ENCODE measurements at regions not wholly inside any gene's neighbourhood (a gene's known extent, or its start where the extent isn't known, plus 50 kb on each side); places are given as distances from the start of the nearest gene placed in this dataset.
"Not testable (repeated sequence)": the region's sequence is repeated elsewhere in the genome, so short reads cannot be mapped to it uniquely, and the experiment has no call there.

DNA sequence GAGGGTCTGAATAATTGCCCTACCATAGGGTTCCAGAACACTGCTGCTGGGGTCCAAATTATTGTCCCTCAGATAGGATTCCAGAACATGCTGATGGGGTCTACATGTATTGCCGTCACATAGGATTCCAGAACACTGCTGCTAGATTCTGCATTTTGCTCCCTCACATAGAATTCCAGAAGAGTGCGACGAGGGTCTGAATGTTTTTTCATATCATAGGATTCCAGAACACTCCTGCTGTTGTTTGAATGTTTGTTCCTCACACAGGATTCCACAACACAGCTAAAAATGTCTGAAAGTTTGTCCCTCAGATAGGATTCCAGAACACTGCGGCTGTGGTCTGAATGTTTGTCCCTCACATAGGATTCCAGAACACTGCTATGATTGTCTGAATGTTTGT is 198.1 kb downstream of the FOXD4L6 start:
- DNase-seq (ENCODE audit: low read depth in 2 of 2) = not testable (repeated sequence)

DNA sequence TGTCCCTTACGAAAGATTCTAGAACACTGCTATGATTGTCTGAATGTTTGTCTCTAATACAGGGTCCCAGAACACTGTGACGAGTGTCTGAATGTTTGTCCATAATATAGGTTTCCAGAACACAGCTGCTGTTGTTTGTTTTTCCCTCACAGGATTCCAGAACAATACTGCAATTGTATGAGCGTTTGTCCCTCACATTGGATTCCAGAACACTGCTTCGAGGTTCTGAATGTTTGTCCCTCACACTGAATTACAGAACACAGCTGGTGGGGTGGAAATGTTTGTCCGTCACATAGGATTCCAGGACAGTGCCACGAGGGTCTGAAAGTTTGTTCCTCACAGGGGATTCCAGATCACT is 199.0 kb downstream of the FOXD4L6 start:
- not testable (repeated sequence) for DNase-seq (ENCODE audit: low read depth in 2 of 2)

DNA sequence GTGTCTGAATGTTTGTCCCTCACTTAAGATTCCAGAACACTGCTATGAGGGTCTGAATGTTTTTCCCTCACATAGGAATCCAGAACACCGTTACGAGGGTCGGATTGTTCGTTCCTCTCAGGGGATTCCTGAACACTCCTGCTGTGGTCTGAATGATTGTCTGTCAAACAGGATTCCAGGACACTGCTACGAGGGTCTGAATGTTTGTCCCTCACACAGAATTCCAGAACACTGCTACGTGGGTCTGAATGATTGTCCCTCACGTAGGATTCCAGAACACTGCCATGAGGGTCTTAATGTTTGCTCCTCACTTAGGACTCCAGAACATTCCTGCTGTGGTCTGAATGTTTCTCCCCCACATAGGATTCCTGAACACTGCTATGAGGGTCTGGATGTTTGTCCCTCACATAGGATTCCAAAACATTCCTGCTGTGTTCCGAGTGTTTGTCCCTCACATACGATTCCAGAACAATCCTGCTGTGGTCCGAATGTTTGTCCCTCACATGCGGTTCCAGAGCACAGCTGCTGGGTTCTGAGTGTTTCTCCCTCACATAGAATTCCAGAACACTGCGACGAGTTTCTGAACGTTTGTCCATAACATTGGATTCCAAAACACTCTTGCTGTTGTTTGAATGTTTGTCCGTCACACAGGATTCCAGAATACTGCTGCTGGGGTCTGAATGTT is 199.5 kb downstream of the FOXD4L6 start:
- DNase-seq (ENCODE audit: low read depth in 2 of 2) = no peak

DNA sequence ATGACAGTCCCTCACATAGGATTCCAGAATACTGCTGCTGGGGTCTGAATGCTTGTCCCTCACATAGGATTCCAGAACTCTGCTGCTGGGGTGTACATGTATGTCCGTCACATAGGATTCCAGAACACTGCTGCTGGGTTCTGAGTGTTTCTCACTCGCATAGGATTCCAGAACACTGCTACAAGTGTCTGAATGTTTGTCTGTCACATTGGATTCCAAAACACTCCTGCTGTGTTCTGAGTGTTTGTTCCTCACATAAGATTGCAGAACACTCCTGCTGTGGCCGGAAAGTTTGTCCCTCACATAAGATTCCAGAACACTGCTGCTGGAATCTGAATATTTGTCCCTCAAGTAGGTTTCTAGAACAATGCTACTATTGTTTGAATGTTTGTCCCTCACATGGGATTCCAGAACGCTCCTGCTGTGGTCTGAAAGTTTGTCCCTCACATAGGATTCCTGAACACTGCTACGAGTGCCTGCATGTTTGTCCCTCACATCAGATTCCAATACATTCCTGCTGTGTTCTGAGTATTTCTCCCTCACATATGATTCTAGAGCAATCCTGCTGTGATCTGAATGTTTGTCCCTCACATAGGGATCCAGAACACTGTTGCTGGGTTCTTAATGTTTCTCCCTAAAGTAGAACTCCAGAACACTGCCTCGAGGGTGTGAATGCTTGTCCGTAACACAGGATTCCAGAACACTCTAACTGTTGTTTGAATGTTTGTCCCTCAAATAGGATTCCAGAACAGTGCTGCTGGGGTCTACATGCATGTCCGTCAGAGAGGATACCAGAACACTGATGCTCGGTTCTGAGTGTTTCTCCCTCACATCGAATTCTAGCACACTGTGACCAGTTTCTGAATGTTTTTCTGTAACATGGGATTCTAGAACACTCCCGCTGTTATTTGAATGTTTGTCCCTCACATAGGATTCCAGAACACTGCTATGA is 200.4 kb downstream of the FOXD4L6 start:
- DNase-seq (ENCODE audit: low read depth in 2 of 2) = no peak

DNA sequence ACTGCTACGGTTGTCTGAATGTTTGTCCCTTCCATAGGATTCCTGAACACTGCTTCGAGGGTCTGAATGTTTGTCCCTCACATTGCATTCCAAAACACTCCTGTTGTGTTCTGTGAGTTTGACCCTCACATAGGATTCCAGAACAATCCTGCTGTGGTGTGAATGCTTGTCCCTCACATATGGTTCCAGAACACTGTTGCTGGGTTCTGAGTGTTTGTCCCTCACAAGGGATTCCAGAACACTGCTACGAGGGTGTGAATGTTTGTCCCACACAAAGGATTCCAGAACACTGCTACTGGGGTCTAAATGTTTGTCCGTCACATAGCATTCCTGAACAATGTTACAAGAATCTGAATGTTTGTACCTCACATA is 201.2 kb downstream of the FOXD4L6 start:
- no peak for DNase-seq (ENCODE audit: low read depth in 2 of 2)

DNA sequence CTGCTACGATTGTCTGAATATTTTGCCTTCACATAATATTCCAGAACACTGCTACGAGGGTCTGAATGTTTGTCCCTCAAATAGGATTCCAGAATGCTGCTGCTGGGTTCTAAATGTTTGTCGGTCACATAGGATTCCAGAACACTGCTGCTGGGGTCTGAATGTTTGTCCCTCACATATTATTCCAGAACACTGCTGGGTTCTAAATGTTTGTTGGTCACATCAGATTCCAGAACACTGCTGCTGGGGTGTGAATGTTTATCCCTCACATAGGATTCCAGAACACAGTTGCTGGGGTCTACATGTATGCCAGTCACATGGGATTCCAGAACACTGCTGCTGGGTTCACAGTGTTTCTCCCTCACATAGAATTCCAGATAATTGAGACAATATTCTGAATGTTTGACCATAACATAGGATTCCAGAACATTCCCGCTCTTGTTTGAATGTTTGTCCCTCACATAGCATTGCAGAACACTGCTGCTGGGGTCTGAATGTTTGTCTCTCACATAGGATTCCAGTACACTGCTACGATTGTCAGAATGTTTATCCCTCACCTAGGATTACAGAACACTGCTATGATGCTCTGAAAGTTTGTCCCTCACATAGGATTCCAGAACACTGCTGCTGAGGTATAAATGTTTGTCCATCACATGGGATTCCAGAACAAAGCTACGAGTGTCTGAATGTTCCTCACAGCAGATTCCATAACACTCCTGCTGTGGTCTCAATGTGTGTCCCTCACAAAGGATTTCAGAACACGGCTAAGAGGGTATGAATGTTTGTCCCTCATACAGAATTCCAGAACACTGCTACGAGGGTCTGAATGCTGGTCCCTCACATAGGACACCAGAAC is 201.8 kb downstream of the FOXD4L6 start:
- no peak for DNase-seq (ENCODE audit: low read depth in 2 of 2)

DNA sequence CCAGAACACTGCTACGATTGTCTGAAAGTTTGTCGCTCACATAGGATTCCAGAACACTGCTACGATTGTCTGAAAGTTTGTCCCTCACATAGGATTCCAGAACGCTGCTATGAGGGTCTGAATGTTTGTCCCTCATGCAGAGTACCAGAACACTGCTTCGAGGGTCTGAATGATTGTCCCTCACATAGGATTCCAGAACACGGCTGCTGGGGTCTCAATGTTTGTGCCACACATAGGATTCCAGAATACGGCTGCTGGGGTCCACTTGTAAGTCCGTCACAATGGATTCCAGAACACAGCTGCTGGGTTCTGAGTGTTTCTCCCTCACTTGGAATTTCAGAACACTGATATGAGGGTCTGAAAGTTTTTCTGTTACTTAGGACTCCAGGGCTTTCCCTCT is 203.3 kb downstream of the FOXD4L6 start:
- no peak for DNase-seq (ENCODE audit: low read depth in 2 of 2)

DNA sequence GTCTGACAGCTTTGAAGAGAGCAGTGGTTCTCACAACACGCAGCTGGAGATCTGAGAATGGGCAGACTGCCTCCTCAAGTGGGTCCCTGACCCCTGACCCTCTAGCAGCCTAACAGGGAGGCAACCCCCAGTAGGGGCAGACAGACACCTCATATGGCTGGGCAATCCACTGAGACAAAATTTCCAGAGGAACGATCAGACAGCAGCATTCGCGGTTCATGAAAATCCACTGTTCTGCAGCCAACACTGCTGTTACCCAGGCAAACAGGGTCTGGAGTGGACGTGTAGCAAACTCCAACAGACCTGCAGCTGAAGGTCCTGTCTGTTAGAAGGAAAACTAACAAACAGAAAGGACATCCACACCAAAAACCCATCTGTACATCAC is 212.1 kb downstream of the FOXD4L6 start:
- DNase-seq (ENCODE audit: low read depth in 2 of 2) = not testable (repeated sequence)

DNA sequence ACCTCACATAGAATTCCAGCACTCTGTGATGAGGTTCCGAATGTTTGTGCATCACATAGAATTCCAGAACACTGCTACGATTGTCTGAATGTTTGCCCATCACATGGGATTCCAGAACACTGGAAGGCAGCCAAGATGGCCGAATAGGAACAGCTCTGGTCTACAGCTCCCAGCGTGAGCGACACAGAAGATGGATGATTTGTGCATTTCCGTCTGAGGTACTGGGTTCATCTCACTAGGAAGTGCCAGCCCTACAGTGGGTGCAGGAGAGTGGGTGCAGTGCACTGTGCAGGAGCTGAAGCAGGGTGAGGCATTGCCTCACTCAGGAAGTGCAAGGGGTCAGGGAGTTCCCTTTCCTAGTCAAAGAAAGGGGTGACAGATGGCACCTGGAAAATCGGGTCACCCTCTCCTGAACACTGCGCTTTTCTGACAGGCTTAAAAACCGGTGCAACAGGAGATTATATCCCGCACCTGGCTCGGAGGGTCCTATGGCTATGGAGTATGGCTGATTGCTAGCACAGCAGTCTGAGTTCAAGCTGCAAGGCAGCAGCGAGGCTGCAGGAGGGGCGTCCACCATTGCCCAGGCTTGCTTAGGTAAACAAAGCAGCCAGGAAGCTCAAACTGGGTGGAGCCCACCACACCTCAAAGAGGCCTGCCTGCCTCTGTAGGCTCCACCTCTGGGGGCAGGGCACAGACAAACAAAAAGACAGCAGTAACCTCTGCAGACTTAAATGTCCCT is 212.7 kb downstream of the FOXD4L6 start:
- not testable (repeated sequence) for DNase-seq (ENCODE audit: low read depth in 2 of 2)

DNA sequence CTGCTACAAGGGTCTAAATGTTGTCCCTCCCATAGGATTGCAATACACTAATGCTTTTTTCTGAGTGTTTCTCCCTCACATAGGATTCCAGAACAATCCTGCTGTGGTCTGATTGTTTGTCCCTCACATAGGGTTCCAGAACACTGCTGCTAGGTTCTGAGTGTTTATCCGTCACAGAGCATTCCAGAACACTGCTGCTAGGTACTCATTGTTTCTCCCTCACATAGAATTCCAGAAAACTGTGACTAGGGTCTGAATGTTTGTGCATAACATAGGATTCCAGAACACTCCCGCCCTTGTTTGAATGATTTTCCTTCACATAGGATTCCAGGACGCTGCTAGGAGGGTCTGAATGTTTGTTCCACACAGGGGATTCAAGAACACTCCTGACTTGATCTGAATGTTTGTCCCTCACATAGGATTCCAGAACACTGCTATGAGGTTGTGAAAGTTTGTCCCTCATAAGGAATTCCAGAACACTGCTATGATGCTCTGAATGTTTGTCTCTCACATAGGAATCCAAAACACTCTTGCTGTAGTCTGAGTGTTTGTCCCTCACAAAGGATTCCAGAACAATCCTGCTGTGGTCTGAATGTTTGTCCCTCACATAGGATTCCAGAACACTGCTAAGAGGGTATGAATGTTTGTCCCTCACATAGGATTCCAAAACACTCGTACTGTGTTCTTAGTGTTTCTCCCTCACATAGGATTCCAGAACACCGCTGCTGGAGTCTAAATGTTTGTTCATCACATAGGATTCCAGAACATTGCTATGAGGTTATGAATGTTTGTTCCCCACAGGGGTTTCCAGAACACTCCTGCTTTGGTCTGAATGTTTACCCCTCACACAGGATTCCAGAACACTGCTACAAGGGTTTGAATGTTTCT is 213.5 kb downstream of the FOXD4L6 start:
- DNase-seq (ENCODE audit: low read depth in 2 of 2) = no peak

DNA sequence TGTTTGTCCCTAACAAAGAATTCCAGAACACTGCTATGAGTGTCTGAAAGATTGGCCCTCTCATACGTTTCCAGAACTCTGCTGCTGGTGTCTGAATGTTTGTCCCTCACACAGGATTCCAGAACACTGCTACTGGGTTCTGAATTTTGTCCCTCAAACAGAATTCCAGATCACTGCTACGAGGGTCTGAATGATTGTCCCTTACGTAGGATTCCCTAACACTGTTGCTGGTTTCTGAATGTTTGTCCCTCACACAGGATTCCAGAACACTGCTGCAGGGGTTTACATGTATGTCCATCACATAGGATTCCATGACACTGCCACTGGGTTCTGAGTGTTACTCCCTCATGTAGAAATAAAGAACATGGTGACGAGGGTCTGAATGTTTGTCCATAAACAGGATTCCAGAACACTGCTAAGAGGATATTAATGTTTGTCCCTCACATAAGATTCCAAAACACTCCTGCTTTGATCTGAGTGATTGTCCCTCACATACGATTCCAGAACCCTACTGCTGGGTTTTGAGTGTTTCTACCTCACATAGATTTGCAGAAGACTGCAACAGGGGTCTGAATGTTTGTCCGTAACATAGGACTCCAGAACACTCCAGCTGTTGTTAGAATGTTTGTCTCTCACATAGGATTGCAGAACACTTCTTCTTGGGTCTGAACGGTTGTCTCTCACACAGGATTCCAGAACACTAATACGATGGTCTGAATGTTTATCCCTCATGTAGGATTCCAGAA is 214.4 kb downstream of the FOXD4L6 start:
- no peak for DNase-seq (ENCODE audit: low read depth in 2 of 2)

DNA sequence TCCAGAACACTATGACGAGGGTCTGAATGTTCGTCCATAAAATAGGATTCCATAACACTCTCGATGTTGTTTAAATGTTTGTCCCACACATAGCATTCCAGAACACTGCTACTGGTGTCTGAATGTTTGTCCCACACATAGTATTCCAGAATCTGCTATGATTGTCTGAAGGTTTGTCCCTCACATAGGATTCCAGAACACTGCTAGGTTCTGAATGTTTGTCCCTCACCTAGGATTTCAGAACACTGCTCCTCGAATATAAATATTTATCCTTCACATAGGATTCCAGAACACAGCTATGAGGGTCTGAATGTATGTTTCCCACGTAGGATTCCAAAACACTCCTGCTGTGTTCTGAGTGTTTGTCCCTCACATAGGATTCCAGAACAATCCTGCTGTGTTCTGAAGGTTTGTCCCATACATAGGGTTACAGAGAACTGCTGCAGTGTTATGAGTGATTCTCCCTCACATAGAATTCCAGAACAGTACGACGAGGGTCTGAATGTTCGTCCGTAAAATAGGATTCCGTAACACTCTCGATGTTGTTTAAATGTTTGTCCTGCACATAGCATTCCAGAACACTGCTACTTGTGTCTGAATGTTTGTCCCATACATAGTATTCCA is 215.3 kb downstream of the FOXD4L6 start:
- DNase-seq (ENCODE audit: low read depth in 2 of 2) = no peak

DNA sequence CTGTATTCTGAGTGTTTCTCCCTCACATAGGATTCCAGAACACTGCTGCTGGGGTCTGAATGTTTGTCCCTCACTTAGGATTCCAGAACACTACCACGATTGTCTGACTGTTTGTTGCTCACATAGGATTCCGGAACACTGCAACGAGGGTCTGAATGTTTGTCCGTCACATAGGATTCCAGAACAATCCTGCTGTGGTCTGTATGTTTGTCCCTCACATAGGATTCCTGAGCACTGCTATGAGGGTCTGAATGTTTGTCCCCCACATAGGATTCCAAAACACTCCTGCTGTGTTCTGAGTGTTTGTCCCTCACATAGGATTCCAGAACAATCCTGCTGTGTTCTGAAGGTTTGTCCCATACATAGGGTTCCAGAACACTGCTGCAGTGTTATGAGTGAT is 215.8 kb downstream of the FOXD4L6 start:
- not testable (repeated sequence) for DNase-seq (ENCODE audit: low read depth in 2 of 2)

DNA sequence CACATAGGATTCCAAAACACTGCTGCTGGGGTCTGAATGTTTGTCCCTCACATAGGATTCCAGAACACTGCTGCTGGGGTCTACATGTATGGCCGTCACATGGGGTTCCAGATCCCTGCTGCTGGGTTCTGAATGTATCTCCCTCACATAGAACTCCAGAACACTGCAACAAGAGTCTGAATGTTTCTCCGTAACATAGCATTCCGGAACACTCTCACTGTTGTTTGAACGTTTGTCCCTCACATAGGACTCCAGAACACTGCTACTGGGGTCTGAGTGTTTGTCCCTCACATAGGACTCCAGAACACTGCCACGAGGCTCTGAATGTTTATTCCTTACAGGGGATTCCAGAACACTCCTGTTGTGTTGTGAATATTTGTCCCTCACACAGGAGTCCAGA is 216.8 kb downstream of the FOXD4L6 start:
- no peak for DNase-seq (ENCODE audit: low read depth in 2 of 2)

DNA sequence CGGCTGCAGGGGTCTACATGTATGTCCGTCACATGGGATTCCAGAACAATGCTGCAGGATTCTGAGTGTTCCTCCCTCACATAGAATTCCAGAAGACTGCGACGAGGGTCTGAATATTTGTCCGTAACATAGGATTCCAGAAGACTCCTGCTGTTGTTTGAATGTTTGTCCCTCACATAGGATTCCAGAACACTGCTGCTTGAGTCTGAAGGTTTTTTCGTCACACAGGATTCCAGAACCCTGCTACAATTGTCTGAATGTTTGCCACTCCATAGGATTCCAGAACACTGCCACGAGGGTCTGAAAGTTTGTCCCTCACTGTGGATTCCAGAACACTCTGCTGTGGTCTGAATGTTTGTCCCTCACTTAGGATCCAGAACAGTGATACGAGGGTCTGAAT is 217.5 kb downstream of the FOXD4L6 start:
- DNase-seq (ENCODE audit: low read depth in 2 of 2) = not testable (repeated sequence)

DNA sequence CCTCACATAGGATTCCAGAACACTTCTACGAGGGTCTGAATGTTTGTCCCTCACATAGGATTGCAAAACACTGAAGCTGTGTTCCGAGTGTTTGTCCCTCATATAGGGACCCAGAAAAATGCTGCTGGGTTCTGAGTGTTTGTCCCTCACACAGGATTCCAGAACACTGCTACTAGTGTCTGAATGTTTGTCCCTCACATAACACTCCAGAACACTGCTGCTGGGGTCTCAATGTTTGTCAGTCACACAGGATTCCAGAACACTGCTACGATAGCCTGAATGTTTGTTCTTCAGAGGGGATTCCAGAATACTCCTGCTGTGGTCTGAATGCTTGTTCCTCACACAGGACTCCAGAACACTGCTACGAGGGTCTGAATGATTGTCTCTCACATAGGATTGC is 218.7 kb downstream of the FOXD4L6 start:
- no peak for DNase-seq (ENCODE audit: low read depth in 2 of 2)

DNA sequence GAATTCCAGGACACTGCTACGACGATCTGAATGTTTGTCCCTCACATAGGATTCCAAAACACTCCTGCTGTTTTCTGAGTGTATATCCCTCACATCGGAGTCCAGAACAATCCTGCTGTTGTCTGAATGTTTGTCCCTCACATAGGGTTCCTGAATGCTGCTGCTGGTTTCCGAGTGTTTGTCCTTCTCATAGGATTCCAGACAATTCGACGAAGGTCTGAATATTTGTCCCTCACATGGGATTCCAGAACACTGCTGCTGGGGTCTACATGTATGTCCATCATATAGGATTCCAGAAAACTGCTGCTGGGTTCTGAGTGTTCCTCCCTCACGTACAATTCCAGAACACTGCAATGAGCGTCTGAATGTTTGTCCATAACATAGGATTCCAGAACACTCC is 219.4 kb downstream of the FOXD4L6 start:
- not testable (repeated sequence) for DNase-seq (ENCODE audit: low read depth in 2 of 2)

DNA sequence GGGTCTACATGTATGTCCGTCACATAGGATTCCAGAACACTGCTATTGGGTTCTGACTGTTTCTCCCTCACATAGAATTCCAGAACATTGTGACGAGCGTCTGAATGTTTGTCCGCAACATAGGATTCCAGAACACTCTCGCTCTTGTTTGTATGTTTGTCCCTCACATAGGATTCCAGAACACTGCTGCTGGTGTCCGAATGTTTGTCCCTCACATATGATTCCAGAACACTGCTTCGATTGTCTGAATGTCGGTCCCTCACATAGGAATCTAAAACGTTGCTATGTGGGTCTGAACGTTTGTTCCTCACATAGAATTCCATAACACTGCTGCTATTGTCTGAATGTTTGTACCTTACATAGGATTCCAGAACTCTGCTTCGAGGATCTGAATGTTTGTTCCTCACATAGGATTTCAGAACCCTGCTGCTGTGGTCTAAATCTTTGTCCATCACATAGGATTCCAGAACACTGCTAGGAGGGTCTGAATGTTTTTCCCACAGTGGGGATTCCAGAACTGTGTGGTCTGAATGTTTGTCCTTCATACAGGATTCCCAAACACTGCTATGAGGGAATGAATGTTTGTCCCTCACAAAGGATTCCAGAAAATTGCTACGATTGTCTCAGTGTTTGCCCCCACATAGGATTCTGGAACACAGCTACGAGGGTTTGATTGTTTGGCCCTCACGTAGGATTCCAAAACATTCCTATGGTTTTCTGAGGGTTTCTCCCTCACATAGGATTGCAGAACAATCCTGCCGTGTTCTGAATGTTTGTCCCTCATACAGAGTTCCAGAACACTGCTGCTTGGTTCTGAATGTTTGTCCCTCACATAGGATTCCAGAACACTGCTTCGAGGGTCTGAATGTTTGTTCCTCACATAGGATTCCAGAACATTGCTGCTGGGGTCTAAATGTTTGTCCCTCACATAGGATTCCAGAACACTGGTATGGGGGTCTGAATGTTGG is 220.5 kb downstream of the FOXD4L6 start:
- no peak for DNase-seq (ENCODE audit: low read depth in 2 of 2)

Measured in stimulated activated CD4-positive, alpha-beta T cell treated with anti-CD3 and anti-CD28 coated beads, Interleukin-15, amount 100 ng/mL, for 48 hours (primary cell).